NCI-H748 treated with DMSO at 0.1 percent for 48 hours (cell line): ENCODE measurements at regions not wholly inside any gene's neighbourhood (a gene's known extent, or its start where the extent isn't known, plus 50 kb on each side); places are given as distances from the start of the nearest gene placed in this dataset.
A peak's percentile ranks its signal among the peaks of the same experiment; 100 is the strongest.
"Not testable (repeated sequence)": the region's sequence is repeated elsewhere in the genome, so short reads cannot be mapped to it uniquely, and the experiment has no call there.

Experiments
- DNase-seq: peaks from one replicate; lab custom pipeline; 2025; lab: John Stamatoyannopoulos, UW

DNA sequence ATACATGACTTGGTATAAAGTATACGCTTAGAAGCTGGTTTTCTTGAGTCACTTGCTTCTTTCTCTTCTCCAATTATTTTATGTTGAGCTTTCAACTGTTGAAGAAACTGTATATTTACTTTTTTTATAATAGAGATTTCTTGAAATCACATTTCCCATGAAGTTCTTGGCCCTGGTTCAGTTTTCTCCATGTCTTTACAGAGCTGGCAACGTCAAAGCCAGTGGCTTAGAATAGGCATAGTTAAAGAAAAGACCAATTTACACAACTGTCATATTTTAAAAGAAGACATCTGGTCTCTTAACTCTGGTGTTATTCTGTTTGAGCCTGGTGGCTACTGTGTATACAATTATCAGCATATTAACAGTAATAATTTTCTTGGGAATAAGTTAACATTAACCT lies 1249.3 kb downstream of the CDH12 start:
- DNase-seq = no peak

DNA sequence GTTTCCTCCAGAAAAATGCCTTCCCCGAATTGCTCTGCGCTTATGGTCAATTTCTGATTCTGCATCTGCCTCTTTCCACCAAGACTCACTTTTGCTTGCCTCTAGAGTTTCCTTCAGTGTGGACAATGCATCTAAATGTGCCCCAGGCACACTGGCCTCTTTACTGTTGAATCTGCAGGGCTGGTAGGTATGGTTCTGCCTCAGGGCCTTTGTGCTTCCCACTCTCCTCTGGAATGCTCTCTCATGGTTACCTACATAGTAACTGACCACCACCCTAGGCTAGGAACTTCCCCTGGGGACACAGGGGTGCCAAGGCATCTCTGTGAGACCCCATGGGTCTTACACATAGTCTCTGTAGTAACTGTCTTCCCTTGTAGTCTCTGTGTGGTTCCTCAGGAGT lies 1258.6 kb downstream of the CDH12 start:
- DNase-seq = no peak

DNA sequence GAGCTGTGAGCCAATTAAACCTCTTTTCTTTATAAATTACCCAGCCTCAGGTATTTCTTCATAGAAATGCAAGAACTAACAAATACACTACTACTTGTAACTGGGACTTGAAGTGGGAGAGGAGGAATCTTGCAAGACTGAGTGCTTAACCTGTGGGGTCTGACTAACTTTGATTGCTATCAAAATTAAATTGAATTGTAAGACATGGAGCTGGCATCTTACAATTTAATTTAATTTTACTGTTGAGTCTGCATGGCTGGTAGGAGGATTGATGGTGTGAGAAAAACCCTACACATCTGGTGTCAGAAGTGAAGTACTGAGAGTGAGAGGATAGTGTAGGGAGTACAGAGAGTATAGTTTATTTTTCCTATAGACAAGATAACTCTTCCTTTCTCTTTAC lies 1259.9 kb downstream of the CDH12 start:
- no peak for DNase-seq

DNA sequence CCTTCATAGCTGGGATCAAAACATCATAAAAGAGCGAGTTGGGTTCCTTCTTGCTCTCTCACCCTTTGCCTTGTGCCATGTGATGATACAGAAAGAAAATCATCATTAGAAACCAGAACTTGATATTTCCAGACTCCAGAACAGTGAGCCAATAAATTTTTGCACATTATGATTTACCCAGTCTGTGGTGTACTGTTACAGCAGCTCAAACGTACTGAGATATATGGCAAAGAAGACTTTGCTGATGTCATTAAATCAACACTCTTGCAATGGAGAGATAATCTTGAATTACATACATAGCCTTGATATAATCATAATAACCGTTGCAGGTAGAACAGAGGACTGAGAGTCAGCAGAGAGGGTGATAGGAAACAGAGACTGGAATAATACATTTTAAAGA lies 1271.6 kb downstream of the CDH12 start:
- DNase-seq = no peak

GRCh38 chr5:21574961-21575360 lies 1278.2 kb downstream of the CDH12 start:
- DNase-seq = peak; percentile 98

DNA sequence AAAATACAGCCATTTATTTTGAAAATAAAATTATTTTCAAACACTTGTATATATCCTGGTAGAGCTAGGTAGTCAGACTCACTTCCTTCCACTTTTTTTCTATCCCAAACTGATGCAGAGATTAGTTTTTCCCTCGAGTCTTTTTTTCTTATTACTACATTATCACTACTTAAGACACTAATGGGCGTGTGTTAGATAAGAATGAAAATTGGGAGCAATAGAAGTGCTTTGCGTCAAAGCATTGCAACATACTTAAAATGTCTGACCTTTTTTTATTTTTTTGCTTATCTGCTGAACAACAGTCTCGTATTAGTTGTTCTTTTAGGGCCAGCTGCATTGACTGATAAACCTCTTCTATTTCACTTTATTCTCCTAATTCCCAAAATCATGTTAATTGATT lies 1278.7 kb downstream of the CDH12 start:
- no peak for DNase-seq

DNA sequence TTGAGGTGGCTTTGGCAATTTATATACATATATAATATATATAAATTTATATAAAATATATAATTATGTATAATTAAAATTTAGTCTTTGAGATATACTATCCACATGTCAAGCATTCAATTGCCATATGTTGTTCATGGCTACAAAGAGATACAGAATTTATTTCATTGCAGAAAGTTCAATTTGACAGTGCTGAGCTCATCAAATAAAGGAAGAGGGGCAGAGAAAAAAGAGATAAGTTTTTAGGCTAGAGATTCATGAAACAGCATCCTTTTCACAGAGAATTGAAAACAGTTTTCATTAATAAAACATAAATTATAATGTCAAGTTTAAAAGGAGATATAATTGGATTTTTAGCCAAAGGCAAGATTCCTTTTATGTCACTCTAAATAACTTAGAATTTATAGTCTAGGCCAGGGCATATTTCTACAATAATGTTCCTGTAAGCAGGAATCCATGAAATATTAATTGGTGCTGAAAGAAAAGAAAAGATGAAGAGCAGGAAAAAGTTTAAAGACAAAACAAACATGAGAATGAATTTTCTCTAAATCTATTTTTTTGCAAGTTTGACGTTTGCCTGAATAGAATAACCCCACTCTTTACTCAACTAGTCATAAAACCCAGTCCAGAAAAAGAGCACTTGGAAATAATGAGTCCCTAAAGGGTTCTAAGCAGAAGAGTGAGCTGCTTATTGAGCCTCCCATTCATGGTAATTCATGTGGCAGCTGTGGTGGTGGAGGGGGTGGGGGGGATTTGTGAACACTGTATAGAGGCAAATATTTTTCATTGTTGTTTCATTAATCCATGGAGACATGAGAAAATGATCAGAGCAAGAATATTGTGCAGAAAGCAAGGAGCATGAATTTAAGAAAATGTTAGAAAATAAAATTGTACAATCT lies 1279.5 kb downstream of the CDH12 start:
- DNase-seq = peak; percentile 60

- not testable (repeated sequence) for DNase-seq
Measured at GRCh38 chr5:21571196-21571595, 1281.9 kb downstream of the CDH12 start.

- not testable (repeated sequence) for DNase-seq
Measured at GRCh38 chr5:21559109-21559508, 1294.0 kb downstream of the CDH12 start.

DNA sequence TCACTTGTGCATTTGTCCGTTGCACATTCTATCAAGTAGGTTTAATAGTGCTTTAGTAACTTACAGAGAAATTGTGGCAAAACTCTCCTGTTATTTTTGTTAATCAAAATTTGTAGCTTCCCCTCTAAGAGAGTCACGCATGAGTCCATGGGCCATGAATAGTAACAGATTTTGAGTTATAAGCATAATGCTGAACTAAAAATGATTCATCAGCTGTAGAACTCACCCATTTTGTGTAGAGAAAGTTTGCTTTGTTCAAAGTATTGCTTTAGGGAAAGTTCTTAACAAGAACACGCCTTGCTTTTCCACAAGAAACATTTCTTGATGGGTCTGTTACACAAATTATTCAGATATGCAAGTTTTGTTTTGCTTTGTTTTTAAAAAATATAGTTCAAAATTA lies 1300.9 kb downstream of the CDH12 start:
- DNase-seq = not testable (repeated sequence)

- not testable (repeated sequence) for DNase-seq
Measured at GRCh38 chr5:21550916-21551315, 1302.2 kb downstream of the CDH12 start.

DNA sequence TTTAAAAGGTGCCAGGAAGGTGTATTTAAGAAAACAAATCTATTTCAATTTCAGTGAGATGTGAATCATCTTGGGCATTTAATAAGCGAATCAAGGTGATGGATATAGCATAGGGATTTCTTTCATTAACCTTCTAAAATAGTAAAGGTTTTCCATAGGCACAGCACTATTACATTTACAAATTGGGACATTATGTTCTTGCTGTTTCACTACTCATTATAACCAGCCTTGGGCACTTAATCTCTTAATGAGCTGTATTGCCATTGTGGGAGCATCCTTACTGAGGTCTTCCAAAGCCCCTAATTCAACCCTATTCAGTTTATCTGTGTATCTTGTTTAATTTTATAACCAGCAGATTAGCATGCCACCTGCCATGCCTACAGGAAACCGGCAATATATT lies 1305.5 kb downstream of the CDH12 start:
- DNase-seq = not testable (repeated sequence)

DNA sequence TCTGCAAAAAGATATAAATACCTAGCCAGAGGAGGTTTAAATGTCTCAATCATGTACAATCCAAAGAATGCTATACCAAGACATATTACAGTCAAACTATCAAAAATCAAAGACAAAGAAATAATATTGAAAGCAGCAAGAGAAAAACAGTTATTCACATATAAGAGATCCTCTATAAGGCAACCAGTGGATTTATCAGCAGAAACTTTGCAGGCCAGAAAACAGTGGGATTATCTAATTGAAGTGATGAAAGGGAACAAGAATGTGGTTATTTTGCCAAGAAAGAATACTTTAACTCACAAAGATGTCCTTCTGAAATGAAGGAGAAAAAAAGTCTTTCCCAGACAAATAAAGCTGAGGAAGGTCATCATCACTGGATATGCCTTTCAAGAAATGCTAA lies 1318.0 kb downstream of the CDH12 start:
- DNase-seq = not testable (repeated sequence)

- not testable (repeated sequence) for DNase-seq
Measured at GRCh38 chr5:21521157-21521556, 1332.0 kb downstream of the CDH12 start.

- not testable (repeated sequence) for DNase-seq
Measured at GRCh38 chr5:21496926-21497325, 1356.2 kb downstream of the CDH12 start.

- DNase-seq = not testable (repeated sequence)
Measured at GRCh38 chr5:21496056-21496455, 1357.1 kb downstream of the CDH12 start.

DNA sequence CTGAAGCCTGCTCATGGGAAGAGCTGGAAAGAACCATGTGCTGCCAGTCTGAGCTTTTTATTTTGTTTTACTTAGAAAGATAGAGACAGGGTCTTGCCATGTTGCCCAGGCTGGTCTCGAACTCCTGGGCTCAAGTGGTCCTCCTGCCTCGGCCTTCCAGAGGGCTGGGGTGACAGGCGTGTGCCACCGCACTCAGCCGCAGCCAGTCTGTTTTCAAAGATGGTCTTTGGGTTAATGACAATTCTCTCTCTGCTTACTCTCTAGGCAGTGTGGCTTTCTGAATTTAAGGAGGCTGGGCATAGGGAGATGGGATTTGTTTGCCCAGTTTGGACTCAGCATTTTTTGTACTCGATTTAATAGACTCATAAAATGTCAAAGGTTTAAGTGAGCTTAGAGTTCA lies 1357.9 kb downstream of the CDH12 start:
- DNase-seq = not testable (repeated sequence)

- DNase-seq = not testable (repeated sequence)
Measured at GRCh38 chr5:21494033-21494432, 1359.1 kb downstream of the CDH12 start.

DNA sequence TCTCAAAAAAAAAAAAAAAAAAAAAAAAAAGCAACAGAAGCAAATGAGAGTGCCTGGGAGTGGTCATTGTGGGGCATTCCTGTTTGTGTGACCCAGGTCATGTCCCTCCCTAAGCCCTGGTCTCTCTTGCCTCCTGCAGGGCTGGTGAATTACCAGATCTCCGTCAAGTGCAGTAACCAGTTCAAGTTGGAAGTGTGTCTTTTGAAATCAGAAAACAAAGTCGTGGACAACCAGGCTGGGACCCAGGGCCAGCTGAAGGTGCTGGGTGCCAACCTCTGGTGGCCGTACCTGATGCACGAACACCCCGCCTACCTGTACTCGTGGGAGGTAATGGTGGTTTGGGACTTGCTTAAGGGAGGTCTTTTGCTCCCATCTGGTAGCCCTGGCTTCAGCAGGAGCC lies 1362.0 kb downstream of the CDH12 start:
- not testable (repeated sequence) for DNase-seq

DNA sequence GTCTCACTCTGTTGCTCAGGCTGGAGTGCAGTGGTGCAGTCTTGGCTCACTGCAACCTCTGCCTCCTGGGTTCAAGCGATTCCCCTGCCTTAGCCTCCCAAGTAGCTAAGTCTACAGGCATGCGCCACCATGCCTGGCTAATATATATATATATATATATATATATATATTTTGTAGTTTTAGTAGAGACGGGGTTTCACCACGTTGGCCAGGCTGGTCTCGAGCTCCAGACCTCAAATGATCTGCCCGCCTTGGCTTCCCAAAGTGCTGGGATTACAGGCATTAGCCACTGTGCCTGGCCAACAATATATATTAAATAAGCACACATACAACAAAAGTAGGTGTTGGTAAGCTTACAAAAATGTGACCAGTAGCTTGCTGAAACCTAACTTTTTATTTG lies 1364.3 kb downstream of the CDH12 start:
- DNase-seq = not testable (repeated sequence)

DNA sequence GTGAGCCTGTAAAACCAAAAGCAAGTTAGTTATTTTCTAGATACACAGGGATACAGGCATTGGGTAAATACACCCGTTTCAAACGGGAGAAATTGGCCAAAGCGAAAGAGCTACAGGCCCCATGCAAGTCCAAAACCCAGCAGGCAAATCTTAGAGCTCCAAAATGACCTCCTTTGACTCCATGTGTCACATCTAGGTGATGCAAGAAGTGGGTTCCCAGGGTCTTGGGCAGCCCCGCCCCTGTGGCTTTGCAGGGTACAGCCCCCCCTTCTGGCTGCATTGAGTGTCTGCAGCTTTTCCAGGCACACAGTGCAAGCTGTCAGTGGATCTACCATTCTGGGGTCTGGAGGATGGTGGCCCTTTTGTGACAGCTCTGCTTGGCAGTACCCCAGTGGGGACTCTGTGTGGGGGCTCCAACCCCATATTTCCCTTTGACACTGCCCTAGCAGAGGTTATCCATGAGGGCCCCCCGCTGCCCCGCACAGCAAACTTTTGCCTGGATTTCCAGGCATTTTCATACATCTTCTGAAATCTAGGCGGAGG lies 1367.6 kb downstream of the CDH12 start:
- DNase-seq = not testable (repeated sequence)

DNA sequence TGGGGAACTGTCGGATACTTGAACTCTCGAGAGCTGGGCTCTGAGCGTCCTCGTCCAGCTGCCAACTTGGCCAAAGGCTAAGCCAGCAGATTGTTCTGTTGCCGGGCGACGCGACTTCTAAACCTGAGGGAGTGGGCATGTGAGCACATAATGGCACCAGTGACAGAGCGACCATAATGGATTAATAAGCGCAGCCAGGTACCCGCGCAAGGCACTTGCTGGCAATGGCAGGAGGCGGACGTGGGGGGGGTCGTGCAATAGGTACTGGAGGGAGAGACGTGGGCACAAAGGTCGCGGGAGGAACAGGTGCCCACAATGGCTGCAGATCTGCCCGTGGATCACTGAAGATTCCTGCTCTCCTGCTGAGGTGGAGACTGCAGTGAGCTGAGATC lies 1368.7 kb downstream of the CDH12 start:
- not testable (repeated sequence) for DNase-seq

DNA sequence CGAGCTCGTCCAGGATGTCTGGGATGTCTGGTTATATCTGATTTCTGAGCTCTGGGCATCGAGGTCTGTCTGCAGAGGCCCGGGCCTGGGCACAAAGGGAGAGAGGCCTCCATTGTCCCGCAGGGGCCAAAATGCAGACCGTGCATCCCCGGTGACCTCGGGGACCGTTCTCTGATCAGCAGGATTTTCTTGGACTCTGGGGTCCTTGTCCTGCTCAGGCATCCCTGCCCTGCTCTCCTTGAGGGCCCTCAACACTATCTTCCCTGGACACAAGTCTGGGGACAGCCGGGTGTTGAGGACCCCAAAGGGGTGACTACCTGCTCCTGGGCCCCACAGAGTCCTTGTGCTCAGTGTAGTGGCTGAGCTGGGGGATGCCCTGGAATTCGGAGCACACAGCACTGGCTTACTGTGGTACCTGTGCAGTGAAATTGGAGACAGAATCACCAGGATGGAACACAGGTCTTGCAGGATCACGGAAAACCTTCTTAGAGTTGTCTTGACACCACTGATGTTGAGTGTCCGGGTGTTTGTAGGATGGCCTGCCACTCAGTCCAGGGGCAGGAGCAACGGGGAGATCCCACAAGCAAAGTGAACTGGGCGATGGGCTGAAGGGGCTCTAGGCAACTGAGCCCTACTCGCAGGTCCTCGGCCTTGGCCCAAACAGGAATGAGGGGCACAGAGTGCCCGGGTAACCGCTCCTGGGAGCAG lies 1369.2 kb downstream of the CDH12 start:
- not testable (repeated sequence) for DNase-seq
